ENCODE measurements at regions not wholly inside any gene's neighbourhood (a gene's known extent, or its start where the extent isn't known, plus 50 kb on each side); places are given as distances from the start of the nearest gene placed in this dataset.
A peak's percentile ranks its signal among the peaks of the same experiment; 100 is the strongest.

- intact Hi-C loops (cut with DNase I; ENCODE audit: low total_unique reads), result no loop called here
- TF ChIP-seq, protein P1, sequence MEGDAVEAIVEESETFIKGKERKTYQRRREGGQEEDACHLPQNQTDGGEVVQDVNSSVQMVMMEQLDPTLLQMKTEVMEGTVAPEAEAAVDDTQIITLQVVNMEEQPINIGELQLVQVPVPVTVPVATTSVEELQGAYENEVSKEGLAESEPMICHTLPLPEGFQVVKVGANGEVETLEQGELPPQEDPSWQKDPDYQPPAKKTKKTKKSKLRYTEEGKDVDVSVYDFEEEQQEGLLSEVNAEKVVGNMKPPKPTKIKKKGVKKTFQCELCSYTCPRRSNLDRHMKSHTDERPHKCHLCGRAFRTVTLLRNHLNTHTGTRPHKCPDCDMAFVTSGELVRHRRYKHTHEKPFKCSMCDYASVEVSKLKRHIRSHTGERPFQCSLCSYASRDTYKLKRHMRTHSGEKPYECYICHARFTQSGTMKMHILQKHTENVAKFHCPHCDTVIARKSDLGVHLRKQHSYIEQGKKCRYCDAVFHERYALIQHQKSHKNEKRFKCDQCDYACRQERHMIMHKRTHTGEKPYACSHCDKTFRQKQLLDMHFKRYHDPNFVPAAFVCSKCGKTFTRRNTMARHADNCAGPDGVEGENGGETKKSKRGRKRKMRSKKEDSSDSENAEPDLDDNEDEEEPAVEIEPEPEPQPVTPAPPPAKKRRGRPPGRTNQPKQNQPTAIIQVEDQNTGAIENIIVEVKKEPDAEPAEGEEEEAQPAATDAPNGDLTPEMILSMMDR (IDR thresholded peaks at IDR 0.05 in 8 of 11, conservative IDR thresholded peaks at IDR 0.05 in 3 of 11), result no peak
- TF ChIP-seq POLR2AphosphoS5 (IDR thresholded peaks at IDR 0.05) (no peak), POLR2A (IDR thresholded peaks at IDR 0.05) (no peak)
- 65 to 79% (median 71%) methylated on average over 2 to 6 of the region's 6 CpGs for WGBS, 5 donors
- Histone ChIP-seq H3K27ac (no peak overlapping the region), H3K4me1 (no peaks in the 10 kb centered on the region), H3K36me3 (no peaks in the 10 kb centered on the region), H3K9me3 (no peaks in the 10 kb centered on the region), H3K27me3 (replicated peaks in 1 of 7) (peaks cover 0 to 52% (median 0%) of the 10 kb centered on the region in 7 donors), H3K4me3 (no peak overlapping the region)
- DNase-seq, result no peak
Measured at GRCh38 chr20:56949318-56949717, 317.1 kb downstream of the BMP7 start.

- intact Hi-C loops (cut with DNase I; ENCODE audit: low total_unique reads), result no loop called here
- Histone ChIP-seq H3K4me3 (no peak overlapping the region), H3K27me3 (replicated peaks in 1 of 7) (peaks cover 0 to 60% (median 16%) of the 10 kb centered on the region in 7 donors), H3K9me3 (no peaks in the 10 kb centered on the region), H3K4me1 (peaks cover 0 to 2% (median 0%) of the 10 kb centered on the region in 6 donors), H3K27ac (no peak overlapping the region), H3K36me3 (no peaks in the 10 kb centered on the region)
- 59 to 67% (median 65%) methylated on average over 19 of the region's 19 CpGs for WGBS, 5 donors
- TF ChIP-seq POLR2A (IDR thresholded peaks at IDR 0.05), result no peak
- TF ChIP-seq, protein P1 (IDR thresholded peaks at IDR 0.05 in 8 of 11, conservative IDR thresholded peaks at IDR 0.05 in 3 of 11), result no peak
- TF ChIP-seq POLR2AphosphoS5 (IDR thresholded peaks at IDR 0.05), result no peak
- DNase-seq, result no peak
Measured at GRCh38 chr20:56952258-56953047, 314.0 kb downstream of the BMP7 start.

DNA sequence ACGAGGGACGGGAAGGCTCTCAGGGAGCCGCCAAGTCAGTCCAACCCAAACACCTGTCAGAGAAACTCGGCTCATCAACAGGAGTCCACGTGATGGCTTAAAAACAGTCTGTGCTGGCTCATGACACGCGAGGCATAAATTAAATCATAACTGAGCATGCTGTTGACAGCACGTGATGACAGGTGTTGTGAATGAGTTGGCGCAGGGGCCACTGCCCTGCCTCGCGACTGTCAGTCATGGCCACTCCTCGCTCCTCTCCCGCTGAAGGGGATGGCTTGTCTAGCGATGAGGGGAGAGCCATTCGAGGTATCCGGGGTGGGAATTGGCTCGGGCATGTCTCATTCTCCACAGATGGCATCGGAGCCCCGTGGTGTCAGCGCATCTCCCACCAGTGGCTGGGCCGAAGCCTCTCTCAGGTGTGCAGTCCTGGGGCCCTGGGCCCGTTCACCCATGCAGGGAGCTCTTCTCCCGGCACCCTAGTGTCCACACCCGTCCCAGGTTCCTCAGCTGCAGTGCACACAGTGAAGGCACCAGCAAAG, 313.3 kb downstream of the BMP7 start:
- Histone ChIP-seq H3K36me3 (no peaks in the 10 kb centered on the region), H3K27ac (no peak overlapping the region), H3K4me1 (peaks cover 0 to 5% (median 0%) of the 10 kb centered on the region in 6 donors), H3K9me3 (no peaks in the 10 kb centered on the region), H3K27me3 (replicated peaks in 1 of 7) (peaks cover 0 to 67% (median 22%) of the 10 kb centered on the region in 7 donors), H3K4me3 (no peak overlapping the region)
- TF ChIP-seq, protein P1 (IDR thresholded peaks at IDR 0.05 in 8 of 11, conservative IDR thresholded peaks at IDR 0.05 in 3 of 11), result no peak
- no peak for TF ChIP-seq POLR2A (IDR thresholded peaks at IDR 0.05)
- peak; percentile 60 for DNase-seq
- intact Hi-C loops (cut with DNase I; ENCODE audit: low total_unique reads), result no loop called here
- 84 to 93% (median 87%) methylated on average over 24 of the region's 24 CpGs for WGBS, 5 donors

- DNase-seq, result no peak
- peaks cover 0 to 76% (median 27%) of the 10 kb centered on the region in 7 donors for H3K27me3 ChIP-seq (replicated peaks in 1 of 7)
- no peaks in the 10 kb centered on the region for H3K9me3 ChIP-seq
- H3K4me3 ChIP-seq, result no peak overlapping the region
- H3K27ac ChIP-seq, result no peak overlapping the region
- TF ChIP-seq, protein P1 (IDR thresholded peaks at IDR 0.05 in 8 of 11, conservative IDR thresholded peaks at IDR 0.05 in 3 of 11), result no peak
- TF ChIP-seq POLR2AphosphoS5 (IDR thresholded peaks at IDR 0.05), result no peak
- no peak for TF ChIP-seq POLR2A (IDR thresholded peaks at IDR 0.05)
- H3K36me3 ChIP-seq, result no peaks in the 10 kb centered on the region
- intact Hi-C loops (cut with DNase I; ENCODE audit: low total_unique reads), result no loop called here
- WGBS, 5 donors, result 81 to 87% (median 83%) methylated on average over 15 of the region's 15 CpGs
- H3K4me1 ChIP-seq, result peaks cover 0 to 5% (median 0%) of the 10 kb centered on the region in 6 donors
Measured at GRCh38 chr20:56954797-56955196, 311.6 kb downstream of the BMP7 start.
